ENCODE measurements at regions not wholly inside any gene's neighbourhood (a gene's known extent, or its start where the extent isn't known, plus 50 kb on each side); places are given as distances from the start of the nearest gene placed in this dataset.

- DNase-seq (ENCODE audit: low spot score): no peak
- 42% methylated on average over 2 of the region's 2 CpGs for WGBS
- no peaks in the 10 kb centered on the region for H3K36me3 ChIP-seq
- no peak overlapping the region for H3K27ac ChIP-seq
- TF ChIP-seq, protein P1, sequence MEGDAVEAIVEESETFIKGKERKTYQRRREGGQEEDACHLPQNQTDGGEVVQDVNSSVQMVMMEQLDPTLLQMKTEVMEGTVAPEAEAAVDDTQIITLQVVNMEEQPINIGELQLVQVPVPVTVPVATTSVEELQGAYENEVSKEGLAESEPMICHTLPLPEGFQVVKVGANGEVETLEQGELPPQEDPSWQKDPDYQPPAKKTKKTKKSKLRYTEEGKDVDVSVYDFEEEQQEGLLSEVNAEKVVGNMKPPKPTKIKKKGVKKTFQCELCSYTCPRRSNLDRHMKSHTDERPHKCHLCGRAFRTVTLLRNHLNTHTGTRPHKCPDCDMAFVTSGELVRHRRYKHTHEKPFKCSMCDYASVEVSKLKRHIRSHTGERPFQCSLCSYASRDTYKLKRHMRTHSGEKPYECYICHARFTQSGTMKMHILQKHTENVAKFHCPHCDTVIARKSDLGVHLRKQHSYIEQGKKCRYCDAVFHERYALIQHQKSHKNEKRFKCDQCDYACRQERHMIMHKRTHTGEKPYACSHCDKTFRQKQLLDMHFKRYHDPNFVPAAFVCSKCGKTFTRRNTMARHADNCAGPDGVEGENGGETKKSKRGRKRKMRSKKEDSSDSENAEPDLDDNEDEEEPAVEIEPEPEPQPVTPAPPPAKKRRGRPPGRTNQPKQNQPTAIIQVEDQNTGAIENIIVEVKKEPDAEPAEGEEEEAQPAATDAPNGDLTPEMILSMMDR (IDR thresholded peaks at IDR 0.05): no peak
- no peak for TF ChIP-seq POLR2AphosphoS5 (IDR thresholded peaks at IDR 0.05)
- TF ChIP-seq POLR2A (IDR thresholded peaks at IDR 0.05): no peak
- no peaks in the 10 kb centered on the region for H3K9me3 ChIP-seq
- H3K4me1 ChIP-seq (replicated peaks): no peaks in the 10 kb centered on the region
- H3K4me3 ChIP-seq: no peak overlapping the region
- no peaks in the 10 kb centered on the region for H3K27me3 ChIP-seq (replicated peaks; ENCODE audit: insufficient read depth)
- intact Hi-C loops (cut with DNase I): no loop called here
These were observed 112.4 kb downstream of the ISL1 start for GRCh38 chr5:51495672-51496071.

- H3K4me1 ChIP-seq (replicated peaks): no peaks in the 10 kb centered on the region
- no peak overlapping the region for H3K4me3 ChIP-seq
- no peak for DNase-seq (ENCODE audit: low spot score)
- H3K9me3 ChIP-seq: no peaks in the 10 kb centered on the region
- TF ChIP-seq POLR2A (IDR thresholded peaks at IDR 0.05): no peak
- TF ChIP-seq, protein P1 (IDR thresholded peaks at IDR 0.05): no peak
- TF ChIP-seq POLR2AphosphoS5 (IDR thresholded peaks at IDR 0.05): no peak
- intact Hi-C loops (cut with DNase I): no loop called here
- no peaks in the 10 kb centered on the region for H3K27me3 ChIP-seq (replicated peaks; ENCODE audit: insufficient read depth)
- no peaks in the 10 kb centered on the region for H3K36me3 ChIP-seq
- 44% methylated on average over 1 of the region's 1 CpG for WGBS
- H3K27ac ChIP-seq: no peak overlapping the region
These were observed 134.6 kb downstream of the ISL1 start for GRCh38 chr5:51517838-51518237.

GRCh38 chr5:51518607-51519006 lies 135.4 kb downstream of the ISL1 start:
- TF ChIP-seq POLR2A (IDR thresholded peaks at IDR 0.05) (no peak), POLR2AphosphoS5 (IDR thresholded peaks at IDR 0.05) (no peak)
- TF ChIP-seq, protein P1 (IDR thresholded peaks at IDR 0.05): no peak
- H3K9me3 ChIP-seq: no peaks in the 10 kb centered on the region
- no peaks in the 10 kb centered on the region for H3K36me3 ChIP-seq
- 51% methylated on average over 5 of the region's 5 CpGs for WGBS
- no peak for DNase-seq (ENCODE audit: low spot score)
- intact Hi-C loops (cut with DNase I): no loop called here
- no peaks in the 10 kb centered on the region for H3K27me3 ChIP-seq (replicated peaks; ENCODE audit: insufficient read depth)
- H3K4me1 ChIP-seq (replicated peaks): no peaks in the 10 kb centered on the region
- peak overlapping the region; percentile 29 to 38 for H3K27ac ChIP-seq
- no peak overlapping the region for H3K4me3 ChIP-seq

- H3K36me3 ChIP-seq: no peaks in the 10 kb centered on the region
- 53% methylated on average over 5 of the region's 5 CpGs for WGBS
- no peak for TF ChIP-seq POLR2AphosphoS5 (IDR thresholded peaks at IDR 0.05)
- TF ChIP-seq, protein P1 (IDR thresholded peaks at IDR 0.05): no peak
- TF ChIP-seq POLR2A (IDR thresholded peaks at IDR 0.05): no peak
- intact Hi-C loops (cut with DNase I): no loop called here
- DNase-seq (ENCODE audit: low spot score): no peak
- no peaks in the 10 kb centered on the region for H3K9me3 ChIP-seq
- peak overlapping the region; percentile 13 to 17 for H3K27ac ChIP-seq
- no peaks in the 10 kb centered on the region for H3K4me1 ChIP-seq (replicated peaks)
- no peaks in the 10 kb centered on the region for H3K27me3 ChIP-seq (replicated peaks; ENCODE audit: insufficient read depth)
- H3K4me3 ChIP-seq: no peak overlapping the region
These were observed 138.3 kb downstream of the ISL1 start for GRCh38 chr5:51521583-51521982.

DNA sequence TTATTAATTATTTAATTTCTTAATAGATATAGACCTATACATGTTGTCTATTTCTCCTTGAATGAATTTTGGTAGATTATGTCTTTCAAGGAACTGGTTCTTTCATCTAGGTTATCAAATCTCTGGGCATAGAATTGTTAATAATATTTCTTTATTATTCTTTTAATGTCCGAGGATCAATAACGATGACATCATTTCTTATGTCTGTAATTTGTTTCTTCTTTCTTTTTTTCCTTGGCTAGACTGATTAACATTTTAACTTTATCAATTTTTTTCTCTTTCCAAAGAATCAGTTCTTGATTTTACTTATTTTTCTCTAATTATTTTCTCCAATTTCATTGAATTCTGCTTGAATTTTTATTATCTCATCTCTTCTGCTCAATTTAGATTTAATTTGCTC lies 156.0 kb downstream of the ISL1 start:
- Histone ChIP-seq H3K27ac (no peak overlapping the region), H3K4me1 (replicated peaks) (no peaks in the 10 kb centered on the region), H3K36me3 (no peaks in the 10 kb centered on the region), H3K27me3 (replicated peaks; ENCODE audit: insufficient read depth) (no peaks in the 10 kb centered on the region), H3K4me3 (no peak overlapping the region), H3K9me3 (no peaks in the 10 kb centered on the region)
- TF ChIP-seq, protein P1 (IDR thresholded peaks at IDR 0.05): no peak
- TF ChIP-seq POLR2A (IDR thresholded peaks at IDR 0.05) (no peak), POLR2AphosphoS5 (IDR thresholded peaks at IDR 0.05) (no peak)
- 99% methylated on average over 2 of the region's 2 CpGs for WGBS
- intact Hi-C loops (cut with DNase I): no loop called here
- no peak for DNase-seq (ENCODE audit: low spot score)

Measured in prostate gland (tissue), 2 donors.